Testis (tissue), 2 donors: ENCODE measurements at regions not wholly inside any gene's neighbourhood (a gene's known extent, or its start where the extent isn't known, plus 50 kb on each side); places are given as distances from the start of the nearest gene placed in this dataset.

ENCODE experiments used
- CTCF ChIP-seq, 3 experiments: fragments of 450-650 bp in 2 of 3; fragments of 200-600 bp in 1 of 3; sonication (generic) in 1 of 3; IDR thresholded peaks; one replicate each; pipeline ENCODE4 v1.5.1; 2016 to 2019; ENCODE audit warnings: antibody characterized with exemption in 3 of 3, mild to moderate bottlenecking in 2 of 3, moderate library complexity in 1 of 3
- POLR2A ChIP-seq: fragments of 450-650 bp; IDR thresholded peaks from one replicate; pipeline ENCODE4 v1.6.1; 2017; ENCODE audit warnings: antibody characterized with exemption, mild to moderate bottlenecking, moderate library complexity

GRCh38 chr10:9709849-9710248 is 1307.8 kb upstream of the CELF2 start:
- TF ChIP-seq CTCF (IDR thresholded peaks at IDR 0.05) = no peak
- TF ChIP-seq POLR2A = no peak
